OCI-LY3 (cell line): ENCODE measurements at regions not wholly inside any gene's neighbourhood (a gene's known extent, or its start where the extent isn't known, plus 50 kb on each side); places are given as distances from the start of the nearest gene placed in this dataset.

Source experiments
- CTCF ChIP-seq: fragments of 200-600, 300-600 bp; sonication (generic); IDR thresholded peaks from 2 replicates; pipeline ENCODE4 v1.5.1; 2014; ENCODE audit warnings: antibody characterized with exemption, low read length, low read depth
- EZH2phosphoT487 ChIP-seq: fragments of 200-600 bp; shearing (Covaris generic); IDR thresholded peaks from 2 replicates; pipeline ENCODE4 v1.6.1; 2018; ENCODE audit warnings: antibody characterized with exemption, mixed run types, low read depth

GRCh38 chr10:81367132-81367531, 507.9 kb upstream of the NRG3 start:
- TF ChIP-seq CTCF (no peak), EZH2phosphoT487 (no peak)
